K562 (cell line): ENCODE measurements at regions not wholly inside any gene's neighbourhood (a gene's known extent, or its start where the extent isn't known, plus 50 kb on each side); places are given as distances from the start of the nearest gene placed in this dataset.

ENCODE experiments used
- ATAC-seq: fragments of 200-7000 bp; cut with Tn5 transposase; 3 replicates; pipeline ENCODE4 v1.9.1; 2020; ENCODE audit warnings: moderate library complexity
- BruUV-seq: library from RNA; stranded (reverse); fragments of 400-500 nt; replicated peaks from 2 replicates; lab custom pipeline; 2021; lab: Mats Ljungman, UMichigan
- CTCF ChIA-PET: fragments of 300-600 bp; formaldehyde crosslinking; extraction: SDS; loops from one replicate; lab custom pipeline; 2021; ENCODE audit warnings: low intra/inter-chr PET ratio; lab: Yijun Ruan, JAX
- POLR2A ChIA-PET: fragments of 300-600, 350-650 bp; sonication (Branson Sonifier 250); formaldehyde crosslinking; extraction: SDS; loops from one replicate; lab custom pipeline; 2021; ENCODE audit warnings: antibody characterized with exemption, inconsistent platforms; lab: Yijun Ruan, JAX
- DNase-seq, 4 experiments: peaks; one replicate each; pipeline versions ENCODE4 v3.0.0 to v3.0.0-alpha.2; 2011 to 2018; ENCODE audit warnings: low spot score in 3 of 4, mixed read lengths in 3 of 4; ENCODE audit errors: extremely low read depth in 1 of 4
- FAIRE-seq: peaks from 2 replicates; lab custom pipeline; 2011; peaks lifted over from hg19 to GRCh38; lab: Jason Lieb, UNC
- H2AFZ ChIP-seq: 2 replicates; pipeline ENCODE4 v1.6.0; 2011; ENCODE audit warnings: low read depth, low read length, control low read depth, inconsistent platforms
- H3K27ac ChIP-seq: fragments of 200-600 bp; 3 replicates; pipeline ENCODE4 v1.8.0; 2011; ENCODE audit warnings: low read depth, mild to moderate bottlenecking, control low read depth, inconsistent platforms, low read length, moderate library complexity, mixed read lengths; ENCODE audit errors: extremely low read depth
- H3K27me3 ChIP-seq, 2 experiments: fragments of 300-600 bp in 1 of 2; 2 replicates in 1 of 2; 3 replicates in 1 of 2; pipeline versions ENCODE4 v1.6.0 to v1.8.0; 2011; ENCODE audit warnings: inconsistent platforms in 2 of 2, low read length in 2 of 2, mild to moderate bottlenecking in 1 of 2, mixed read lengths in 1 of 2, moderate library complexity in 1 of 2; ENCODE audit not compliant: control insufficient read depth in 2 of 2, insufficient read depth in 2 of 2
- H3K36me3 ChIP-seq: fragments of 300-600 bp; 3 replicates; pipeline ENCODE4 v1.8.0; 2011; ENCODE audit warnings: mild to moderate bottlenecking, low read length, inconsistent platforms; ENCODE audit not compliant: control insufficient read depth, insufficient read depth
- H3K4me1 ChIP-seq, 2 experiments: fragments of 200-600 bp in 1 of 2; replicated peaks in 1 of 2; 2 replicates in 1 of 2; 3 replicates in 1 of 2; pipeline versions ENCODE4 v1.5.1 to v1.8.0; 2011; ENCODE audit warnings: inconsistent platforms in 2 of 2, low read length in 2 of 2, mild to moderate bottlenecking in 1 of 2, mixed read lengths in 1 of 2, moderate library complexity in 1 of 2; ENCODE audit not compliant: control insufficient read depth in 2 of 2, insufficient read depth in 2 of 2
- H3K4me2 ChIP-seq: 2 replicates; pipeline ENCODE4 v1.6.1; 2011; ENCODE audit warnings: low read length, control low read depth, inconsistent platforms, mixed read lengths; ENCODE audit not compliant: insufficient read depth
- H3K4me3 ChIP-seq: fragments of 200-600 bp; sonication (generic), shearing (Covaris generic); 2 replicates; pipeline ENCODE4 v1.5.1; 2016; ENCODE audit warnings: control low read depth, inconsistent platforms
- H3K79me2 ChIP-seq: fragments of 200-600 bp; 3 replicates; pipeline ENCODE4 v1.8.0; 2011; ENCODE audit warnings: low read length, inconsistent platforms; ENCODE audit not compliant: control insufficient read depth, insufficient read depth
- H3K9ac ChIP-seq, 2 experiments: 2 replicates each; pipeline versions ENCODE4 v1.6.0 to v1.6.1; 2011; ENCODE audit warnings: low read depth in 2 of 2, low read length in 2 of 2, control low read depth in 1 of 2, inconsistent platforms in 1 of 2, mild to moderate bottlenecking in 1 of 2, mixed read lengths in 1 of 2; ENCODE audit not compliant: insufficient read depth in 1 of 2
- H3K9me1 ChIP-seq: one replicate; pipeline ENCODE4 v1.6.0; 2011; ENCODE audit warnings: inconsistent platforms, mild to moderate bottlenecking, low read length, moderate library complexity; ENCODE audit not compliant: control insufficient read depth, insufficient read depth
- H3K9me3 ChIP-seq: replicated peaks from 2 replicates; pipeline ENCODE4 v1.5.1; 2011; ENCODE audit warnings: low read depth, low read length, inconsistent platforms; ENCODE audit not compliant: control insufficient read depth, insufficient read depth
- H4K20me1 ChIP-seq: replicated peaks from 2 replicates; pipeline ENCODE4 v1.6.1; 2011; ENCODE audit warnings: low read length, inconsistent platforms, mixed read lengths; ENCODE audit not compliant: control insufficient read depth, insufficient read depth
- BHLHE40 ChIP-seq: IDR thresholded peaks from 2 replicates; pipeline ENCODE4 v1.6.1; 2011; ENCODE audit warnings: low read length, improper control_type of control experiment
- CBX1 ChIP-seq: sonication (generic); IDR thresholded peaks from 2 replicates; pipeline ENCODE4 v1.6.1; 2016; ENCODE audit warnings: antibody characterized with exemption, low read depth, mild to moderate bottlenecking
- E2F5 ChIP-seq: sonication (generic); formaldehyde crosslinking; IDR thresholded peaks from 2 replicates; pipeline ENCODE4 v1.8.0; 2022; ENCODE audit warnings: mild to moderate bottlenecking, missing genetic modification reagents
- E2F8 ChIP-seq: fragments of 450-650 bp; IDR thresholded peaks from 2 replicates; pipeline ENCODE4 v1.7.1; 2018; ENCODE audit warnings: mild to moderate bottlenecking, low read depth; ENCODE audit not compliant: partially characterized antibody
- FOXM1 ChIP-seq, 2 experiments: fragments of 450-650 bp in 1 of 2; sonication (generic) in 1 of 2; formaldehyde crosslinking in 1 of 2; IDR thresholded peaks; 2 replicates each; pipeline versions ENCODE4 v1.6.1 to v1.9.0; 2017 to 2022; ENCODE audit warnings: low read depth in 2 of 2, mild to moderate bottlenecking in 2 of 2, missing genetic modification reagents in 1 of 2, moderate library complexity in 1 of 2
- KDM5B ChIP-seq: fragments of 200-600 bp; sonication (generic); IDR thresholded peaks from 2 replicates; pipeline ENCODE4 v1.6.1; 2012; ENCODE audit warnings: low read depth, mild to moderate bottlenecking, moderate library complexity, low read length, control low read depth, inconsistent platforms; ENCODE audit not compliant: insufficient replicate concordance
- MYBL2 ChIP-seq, 2 experiments: fragments of 450-650 bp in 1 of 2; sonication (generic) in 1 of 2; formaldehyde crosslinking in 1 of 2; IDR thresholded peaks; 2 replicates each; pipeline versions ENCODE4 v1.6.1 to v1.8.1; 2017 to 2022; ENCODE audit warnings: borderline replicate concordance in 1 of 2, inconsistent platforms in 1 of 2, low read depth in 1 of 2, mild to moderate bottlenecking in 1 of 2, missing genetic modification reagents in 1 of 2, moderate library complexity in 1 of 2
- NR0B1 ChIP-seq: fragments of 450-650 bp; IDR thresholded peaks from one replicate; pipeline ENCODE4 v1.6.1; 2018; ENCODE audit warnings: mild to moderate bottlenecking, moderate library complexity; ENCODE audit not compliant: partially characterized antibody
- RBM22 ChIP-seq: fragments of 200-400 bp; formaldehyde crosslinking; IDR thresholded peaks from 2 replicates; pipeline ENCODE4 v1.6.1; 2018; ENCODE audit warnings: low read length, low read depth; ENCODE audit not compliant: poor library complexity, severe bottlenecking
- SIRT6 ChIP-seq: IDR thresholded peaks from one replicate; pipeline ENCODE4 v1.6.1; 2012; ENCODE audit warnings: low read depth, mild to moderate bottlenecking, control low read depth, inconsistent platforms, low read length, moderate library complexity
- SRF ChIP-seq, 2 experiments: fragments of 250-450, 450-650 bp in 1 of 2; sonication (Bioruptor Pico) in 1 of 2; sonication (generic) in 1 of 2; formaldehyde crosslinking; IDR thresholded peaks; 2 replicates each; pipeline versions ENCODE4 v1.5.0 to v1.5.1; 2020 to 2022; ENCODE audit warnings: mild to moderate bottlenecking in 1 of 2, missing genetic modification reagents in 1 of 2
- TAF1 ChIP-seq: IDR thresholded peaks from 2 replicates; pipeline ENCODE4 v1.6.1; 2011; ENCODE audit warnings: mild to moderate bottlenecking, low read length, moderate library complexity; ENCODE audit not compliant: insufficient read depth, control insufficient read depth, severe bottlenecking; ENCODE audit errors: extremely low read depth
- XRCC3 ChIP-seq: fragments of 450-650 bp; IDR thresholded peaks from 2 replicates; pipeline ENCODE4 v1.6.1; 2017; ENCODE audit warnings: mild to moderate bottlenecking, moderate library complexity
- ZNF316 ChIP-seq: fragments of 450-650 bp; IDR thresholded peaks from 2 replicates; pipeline ENCODE4 v1.6.1; 2016
- WGBS: fragments of 100-300 bp; shearing (Covaris generic); methylation state at CpG from one replicate; pipeline ENCODE4 v1.1.6; 2016; ENCODE audit warnings: low coverage, mixed read lengths; ENCODE audit not compliant: insufficient coverage; ENCODE audit errors: missing lambda C conversion rate; 5-methylcytosine and 5-hydroxymethylcytosine counted together
- in situ Hi-C: fragments of 300-500 bp; cut with MboI; formaldehyde crosslinking; loops from 4 replicates; pipeline ENCODE4 v1.15.0; 2018; ENCODE audit warnings: inconsistent platforms, mixed read lengths
- intact Hi-C: fragments of 100-400 bp; cut with micrococcal nuclease; formaldehyde crosslinking; loops from 2 replicates; pipeline ENCODE4 v1.14.2; 2022
- TF ChIP-seq, protein P1 (sequence below): sonication (generic); formaldehyde crosslinking; IDR thresholded peaks from 2 replicates; pipeline ENCODE4 v1.9.0; 2022; ENCODE audit warnings: mild to moderate bottlenecking, missing genetic modification reagents

DNA sequence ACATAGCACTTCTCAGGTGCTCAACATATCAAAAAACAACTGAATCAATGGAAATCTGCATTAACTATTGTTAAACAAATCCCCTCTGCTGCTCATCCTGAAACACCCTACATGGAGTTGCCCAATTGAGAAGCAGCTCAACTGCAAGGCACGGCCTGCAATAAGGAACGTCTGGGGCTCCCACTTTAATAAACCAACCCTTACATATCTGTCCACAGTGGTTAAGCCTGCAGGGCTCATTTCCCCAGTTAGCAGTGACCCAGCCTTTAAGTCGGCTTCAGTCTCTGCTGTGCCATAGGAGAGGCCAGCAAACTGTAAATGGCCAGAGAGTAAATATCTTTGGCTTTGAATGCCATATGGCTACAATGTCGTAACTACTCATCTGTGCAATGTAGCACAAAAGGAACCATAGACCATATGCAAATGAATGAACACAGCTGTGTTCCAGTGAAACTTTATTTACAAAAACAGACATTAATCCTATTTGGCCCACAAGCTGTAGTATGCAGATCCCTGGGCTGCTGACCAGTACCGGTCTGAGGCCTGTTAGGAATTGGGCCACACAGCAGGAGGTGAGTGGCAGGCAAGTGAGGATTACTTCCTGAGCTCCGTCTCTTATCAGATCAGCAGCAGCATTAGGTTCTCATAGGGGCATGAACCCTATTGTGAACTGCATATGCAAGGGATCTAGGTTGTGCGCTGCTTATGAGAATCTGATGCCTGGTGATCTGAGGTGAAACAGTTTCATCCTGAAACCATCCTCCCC is 522.7 kb upstream of the CDH4 start:
- H3K27me3 ChIP-seq = no peaks in the 10 kb centered on the region
- H3K9ac ChIP-seq = no peak overlapping the region
- intact Hi-C loops = no loop called here
- no peaks in the 10 kb centered on the region for H3K4me1 ChIP-seq
- POLR2A ChIA-PET = no interaction called here
- in situ Hi-C loops = no loop called here
- BruUV-seq = no TSS peak
- no peak overlapping the region for H3K4me3 ChIP-seq
- no peaks in the 10 kb centered on the region for H3K9me1 ChIP-seq
- DNase-seq = no peak
- H3K36me3 ChIP-seq = no peaks in the 10 kb centered on the region
- 1% methylated on average over 7 of the region's 7 CpGs for WGBS
- H4K20me1 ChIP-seq = no peaks in the 10 kb centered on the region; the same call in 1 of the 2 replicates
- no peak for ATAC-seq
- no peaks in the 10 kb centered on the region for H3K79me2 ChIP-seq
- CTCF ChIA-PET = no interaction called here
- no peak overlapping the region for H3K27ac ChIP-seq
- no peak overlapping the region for H3K4me2 ChIP-seq
- FAIRE-seq = no peak
- no peaks in the 10 kb centered on the region for H3K9me3 ChIP-seq
- no peak overlapping the region for H2AFZ ChIP-seq
- TF ChIP-seq SIRT6 = no peak
- TF ChIP-seq FOXM1 (IDR thresholded peaks at IDR 0.05; ENCODE audit: low read depth) = no peak
- no peak for TF ChIP-seq FOXM1 (CRISPR knock-in tag; IDR thresholded peaks at IDR 0.05; ENCODE audit: low read depth)
- no peak for TF ChIP-seq RBM22
- no peak for TF ChIP-seq E2F5 (CRISPR knock-in tag)
- no peak for TF ChIP-seq MYBL2 (IDR thresholded peaks at IDR 0.05; ENCODE audit: low read depth)
- no peak for TF ChIP-seq MYBL2 (CRISPR knock-in tag; IDR thresholded peaks at IDR 0.05; ENCODE audit: borderline replicate concordance)
- TF ChIP-seq NR0B1 = no peak
- TF ChIP-seq KDM5B = no peak
- TF ChIP-seq TAF1 = no peak
- no peak for TF ChIP-seq E2F8
- TF ChIP-seq CBX1 = no peak
- no peak for TF ChIP-seq BHLHE40
- no peak for TF ChIP-seq ZNF316
- TF ChIP-seq XRCC3 = no peak
- TF ChIP-seq, protein P1, sequence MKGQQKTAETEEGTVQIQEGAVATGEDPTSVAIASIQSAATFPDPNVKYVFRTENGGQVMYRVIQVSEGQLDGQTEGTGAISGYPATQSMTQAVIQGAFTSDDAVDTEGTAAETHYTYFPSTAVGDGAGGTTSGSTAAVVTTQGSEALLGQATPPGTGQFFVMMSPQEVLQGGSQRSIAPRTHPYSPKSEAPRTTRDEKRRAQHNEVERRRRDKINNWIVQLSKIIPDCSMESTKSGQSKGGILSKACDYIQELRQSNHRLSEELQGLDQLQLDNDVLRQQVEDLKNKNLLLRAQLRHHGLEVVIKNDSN (CRISPR knock-in tag) = no peak
- TF ChIP-seq SRF (CRISPR knock-in tag; IDR thresholded peaks at IDR 0.05) = no peak
